SK-MEL-5 (cell line): ENCODE measurements at regions not wholly inside any gene's neighbourhood (a gene's known extent, or its start where the extent isn't known, plus 50 kb on each side); places are given as distances from the start of the nearest gene placed in this dataset.
"Not testable (repeated sequence)": the region's sequence is repeated elsewhere in the genome, so short reads cannot be mapped to it uniquely, and the experiment has no call there.

Source experiments
- DNase-seq: peaks from one replicate; pipeline ENCODE4 v3.0.0-alpha.2; 2016; ENCODE audit warnings: low read depth, low spot score
- in situ Hi-C: cut with HindIII; loops from 2 replicates; pipeline ENCODE4 v1.10.0; 2016; ENCODE audit warnings: low sequenced_read_pairs, high pct_unique_total_duplicates, low pct_unique_long_range_greater_than_20kb

GRCh38 chr3:132987396-132987795 is 50.8 kb upstream of the TMEM108 start:
- no peak for DNase-seq
- in situ Hi-C loops, result no loop called here

GRCh38 chr3:132984181-132984580 is 54.0 kb upstream of the TMEM108 start:
- in situ Hi-C loops, result no loop called here
- no peak for DNase-seq

- in situ Hi-C loops, result no loop called here
- DNase-seq, result no peak
Observed at GRCh38 chr3:132983143-132983770, 54.9 kb upstream of the TMEM108 start.

GRCh38 chr3:132981719-132982118 is 56.5 kb upstream of the TMEM108 start:
- in situ Hi-C loops, result no loop called here
- no peak for DNase-seq

GRCh38 chr3:132980102-132980501 is 58.1 kb upstream of the TMEM108 start:
- in situ Hi-C loops, result no loop called here
- DNase-seq, result no peak

- in situ Hi-C loops, result no loop called here
Observed at GRCh38 chr3:132979606-132980005, 58.6 kb upstream of the TMEM108 start.

GRCh38 chr3:132978946-132979345 is 59.2 kb upstream of the TMEM108 start:
- in situ Hi-C loops, DNase-seq: not testable (repeated sequence)

More at GRCh38 chr3:132979606-132980005, 58.6 kb upstream of the TMEM108 start:
- DNase-seq, result no peak

GRCh38 chr3:132978464-132978863 is 59.7 kb upstream of the TMEM108 start:
- no peak for DNase-seq
- in situ Hi-C loops, result no loop called here

GRCh38 chr3:132974097-132974496 is 64.1 kb upstream of the TMEM108 start:
- in situ Hi-C loops, result no loop called here
- peak; percentile 19 for DNase-seq

GRCh38 chr3:132973441-132973840 is 64.8 kb upstream of the TMEM108 start:
- DNase-seq, result no peak
- in situ Hi-C loops, result no loop called here

- DNase-seq, result no peak
- in situ Hi-C loops, result no loop called here
Observed at GRCh38 chr3:132972333-132972732, 65.9 kb upstream of the TMEM108 start.

GRCh38 chr3:132966374-132966773 is 71.8 kb upstream of the TMEM108 start:
- in situ Hi-C loops, result no loop called here
- no peak for DNase-seq

GRCh38 chr3:132964266-132964665 is 73.9 kb upstream of the TMEM108 start:
- in situ Hi-C loops, result no loop called here
- no peak for DNase-seq

- in situ Hi-C loops, result no loop called here
- no peak for DNase-seq
Observed at GRCh38 chr3:132963786-132964185, 74.4 kb upstream of the TMEM108 start.

GRCh38 chr3:132961991-132962390 is 76.2 kb upstream of the TMEM108 start:
- no peak for DNase-seq
- in situ Hi-C loops, result no loop called here

GRCh38 chr3:132953683-132954082 is 84.5 kb upstream of the TMEM108 start:
- in situ Hi-C loops, result no loop called here
- no peak for DNase-seq

- in situ Hi-C loops, result no loop called here
- no peak for DNase-seq
Observed at GRCh38 chr3:132927896-132928295, 110.3 kb upstream of the TMEM108 start.

GRCh38 chr3:132926098-132926497 is 112.1 kb upstream of the TMEM108 start:
- in situ Hi-C loops, result no loop called here
- DNase-seq, result no peak

- DNase-seq, result no peak
- in situ Hi-C loops, result no loop called here
Observed at GRCh38 chr3:132925256-132925930, 112.8 kb upstream of the TMEM108 start.
